GM12872 (cell line): ENCODE measurements at regions not wholly inside any gene's neighbourhood (a gene's known extent, or its start where the extent isn't known, plus 50 kb on each side); places are given as distances from the start of the nearest gene placed in this dataset.

Experiments used
- CTCF ChIP-seq: IDR thresholded peaks from 3 replicates; pipeline ENCODE4 v1.5.1; 2011; ENCODE audit warnings: low read depth, mild to moderate bottlenecking, low read length, moderate library complexity; ENCODE audit not compliant: insufficient read depth

GRCh38 chr16:77509051-77509450 is 74.2 kb upstream of the ADAMTS18 start:
- TF ChIP-seq CTCF, result no peak

- TF ChIP-seq CTCF, result no peak
Observed at GRCh38 chr16:77509796-77510195, 75.0 kb upstream of the ADAMTS18 start.

GRCh38 chr16:77511053-77511452 is 76.2 kb upstream of the ADAMTS18 start:
- TF ChIP-seq CTCF, result no peak

GRCh38 chr16:77514500-77515220 is 79.8 kb upstream of the ADAMTS18 start:
- no peak for TF ChIP-seq CTCF

- no peak for TF ChIP-seq CTCF
Observed at GRCh38 chr16:77531752-77532151, 96.9 kb upstream of the ADAMTS18 start.

GRCh38 chr16:77536809-77537208 is 102.0 kb upstream of the ADAMTS18 start:
- TF ChIP-seq CTCF, result no peak

- TF ChIP-seq CTCF, result no peak
Observed at GRCh38 chr16:77539421-77540034, 104.7 kb upstream of the ADAMTS18 start.
